ENCODE measurements at regions not wholly inside any gene's neighbourhood (a gene's known extent, or its start where the extent isn't known, plus 50 kb on each side); places are given as distances from the start of the nearest gene placed in this dataset.
"Not testable (repeated sequence)": the region's sequence is repeated elsewhere in the genome, so short reads cannot be mapped to it uniquely, and the experiment has no call there.

GRCh38 chr5:5738797-5739489 is 316.5 kb downstream of the ICE1 start:
- Histone ChIP-seq H4K20me1 (ENCODE audit: insufficient read depth) (no peaks in the 10 kb centered on the region), H3K4me3 (no peak overlapping the region), H3K27me3 (replicated peaks; ENCODE audit: insufficient read depth) (no peaks in the 10 kb centered on the region), H3F3A (ENCODE audit: insufficient read depth) (no peaks in the 10 kb centered on the region), H3K79me2 (ENCODE audit: insufficient read depth) (no peaks in the 10 kb centered on the region), H2AFZ (no peak overlapping the region), H3K27ac (no peak overlapping the region), H3K4me2 (ENCODE audit: unreplicated experiment) (no peak overlapping the region), H3K36me3 (ENCODE audit: low read depth) (no peaks in the 10 kb centered on the region), H3K9ac (no peak overlapping the region), H3K4me1 (ENCODE audit: insufficient read depth) (no peaks in the 10 kb centered on the region), H3K9me2 (ENCODE audit: insufficient read depth) (no peaks in the 10 kb centered on the region), H3K9me3 (ENCODE audit: low read depth) (no peaks in the 10 kb centered on the region)
- no peak for DNase-seq
- WGBS, 2 experiments (ENCODE audit: low coverage in 1 of 2, low lambda C conversion rate in 2 of 2, missing lambda C conversion rate in 2 of 2), result 2 to 8% methylated on average over 2 of the region's 2 CpGs
- no peak for TF ChIP-seq EZH2phosphoT487 (IDR thresholded peaks at IDR 0.05; ENCODE audit: insufficient read depth, low read depth)
- TF ChIP-seq EZH2 (IDR thresholded peaks at IDR 0.05; ENCODE audit: insufficient read depth, poor library complexity, severe bottlenecking), result no peak
- in situ Hi-C loops (cut with MboI), result no loop called here

DNA sequence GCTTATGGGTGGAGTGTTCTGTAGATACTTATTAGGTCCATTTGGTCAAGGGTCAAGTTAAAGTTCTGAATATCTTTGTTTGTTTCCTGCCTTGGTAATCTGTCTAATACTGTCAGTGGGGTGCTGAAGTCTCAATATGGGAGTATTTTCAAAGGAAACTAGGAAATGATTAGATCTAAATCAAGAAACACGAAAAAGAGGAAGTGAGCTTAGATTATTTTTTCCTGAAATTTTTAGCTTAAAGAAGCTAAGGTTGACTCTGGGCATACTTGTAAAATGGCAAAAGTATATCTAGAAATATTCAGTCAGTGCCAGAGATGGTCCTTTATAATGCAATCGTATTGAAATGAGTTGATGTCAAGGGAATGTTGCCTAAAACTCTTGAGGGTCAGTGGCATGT is 313.5 kb downstream of the ICE1 start:
- Histone ChIP-seq H3K9ac (no peak overlapping the region), H2AFZ (no peak overlapping the region), H3F3A (ENCODE audit: insufficient read depth) (no peaks in the 10 kb centered on the region), H3K36me3 (ENCODE audit: low read depth) (no peaks in the 10 kb centered on the region), H3K4me2 (ENCODE audit: unreplicated experiment) (no peak overlapping the region), H4K20me1 (ENCODE audit: insufficient read depth) (no peaks in the 10 kb centered on the region), H3K27ac (no peak overlapping the region), H3K4me3 (no peak overlapping the region), H3K27me3 (replicated peaks; ENCODE audit: insufficient read depth) (no peaks in the 10 kb centered on the region), H3K79me2 (ENCODE audit: insufficient read depth) (no peaks in the 10 kb centered on the region), H3K4me1 (ENCODE audit: insufficient read depth) (no peaks in the 10 kb centered on the region), H3K9me3 (ENCODE audit: low read depth) (no peaks in the 10 kb centered on the region), H3K9me2 (ENCODE audit: insufficient read depth) (no peaks in the 10 kb centered on the region)
- whole genome bisulfite sequencing, 2 experiments (ENCODE audit: low coverage in 1 of 2, low lambda C conversion rate in 2 of 2, missing lambda C conversion rate in 2 of 2), result 20 to 30% methylated on average over 2 of the region's 2 CpGs
- in situ Hi-C loops (cut with MboI), result no loop called here
- no peak for DNase-seq
- TF ChIP-seq EZH2 (IDR thresholded peaks at IDR 0.05; ENCODE audit: insufficient read depth, poor library complexity, severe bottlenecking), result no peak
- no peak for TF ChIP-seq EZH2phosphoT487 (IDR thresholded peaks at IDR 0.05; ENCODE audit: insufficient read depth, low read depth)

GRCh38 chr5:5733058-5733457 is 310.6 kb downstream of the ICE1 start:
- in situ Hi-C loops (cut with MboI); H3K79me2 ChIP-seq (ENCODE audit: insufficient read depth); H3K9me3 ChIP-seq (ENCODE audit: low read depth); H3K27ac ChIP-seq; H4K20me1 ChIP-seq (ENCODE audit: insufficient read depth); DNase-seq; H3K4me1 ChIP-seq (ENCODE audit: insufficient read depth); H3K27me3 ChIP-seq (replicated peaks; ENCODE audit: insufficient read depth); H3K4me3 ChIP-seq; H3K9ac ChIP-seq; H3K9me2 ChIP-seq (ENCODE audit: insufficient read depth); H2AFZ ChIP-seq; H3K36me3 ChIP-seq (ENCODE audit: low read depth); H3F3A ChIP-seq (ENCODE audit: insufficient read depth); H3K4me2 ChIP-seq (ENCODE audit: unreplicated experiment): not testable (repeated sequence)
- WGBS, 2 experiments (ENCODE audit: low coverage in 1 of 2, low lambda C conversion rate in 2 of 2, missing lambda C conversion rate in 2 of 2), result 9 to 12% methylated on average over 2 of the region's 2 CpGs

- H3K27ac ChIP-seq, result no peak overlapping the region
- H3K4me2 ChIP-seq (ENCODE audit: unreplicated experiment), result no peak overlapping the region
- no peaks in the 10 kb centered on the region for H3K79me2 ChIP-seq (ENCODE audit: insufficient read depth)
- H3K27me3 ChIP-seq (replicated peaks; ENCODE audit: insufficient read depth), result no peaks in the 10 kb centered on the region
- no peaks in the 10 kb centered on the region for H3K4me1 ChIP-seq (ENCODE audit: insufficient read depth)
- no peak overlapping the region for H3K9ac ChIP-seq
- DNase-seq, result no peak
- H4K20me1 ChIP-seq (ENCODE audit: insufficient read depth), result no peaks in the 10 kb centered on the region
- in situ Hi-C loops (cut with MboI), result no loop called here
- H3K4me3 ChIP-seq, result no peak overlapping the region
- no peaks in the 10 kb centered on the region for H3F3A ChIP-seq (ENCODE audit: insufficient read depth)
- H3K36me3 ChIP-seq (ENCODE audit: low read depth), result no peaks in the 10 kb centered on the region
- no peak overlapping the region for H2AFZ ChIP-seq
- H3K9me3 ChIP-seq (ENCODE audit: low read depth), result no peaks in the 10 kb centered on the region
- no peak for TF ChIP-seq EZH2phosphoT487 (IDR thresholded peaks at IDR 0.05; ENCODE audit: insufficient read depth, low read depth)
- no peak for TF ChIP-seq EZH2 (IDR thresholded peaks at IDR 0.05; ENCODE audit: insufficient read depth, poor library complexity, severe bottlenecking)
- no peaks in the 10 kb centered on the region for H3K9me2 ChIP-seq (ENCODE audit: insufficient read depth)
- 10 to 25% methylated on average over 6 of the region's 6 CpGs for WGBS, 2 experiments (ENCODE audit: low coverage in 1 of 2, low lambda C conversion rate in 2 of 2, missing lambda C conversion rate in 2 of 2)
Measured at GRCh38 chr5:5726401-5726800, 303.9 kb downstream of the ICE1 start.

GRCh38 chr5:5721881-5722280 is 299.4 kb downstream of the ICE1 start:
- TF ChIP-seq EZH2phosphoT487 (IDR thresholded peaks at IDR 0.05; ENCODE audit: insufficient read depth, low read depth), result no peak
- TF ChIP-seq EZH2 (IDR thresholded peaks at IDR 0.05; ENCODE audit: insufficient read depth, poor library complexity, severe bottlenecking), result no peak
- H3K9me3 ChIP-seq (ENCODE audit: low read depth), result no peaks in the 10 kb centered on the region
- 19 to 21% methylated on average over 3 of the region's 3 CpGs for WGBS, 2 experiments (ENCODE audit: low coverage in 1 of 2, low lambda C conversion rate in 2 of 2, missing lambda C conversion rate in 2 of 2)
- no peak overlapping the region for H3K4me2 ChIP-seq (ENCODE audit: unreplicated experiment)
- H3K9me2 ChIP-seq (ENCODE audit: insufficient read depth), result no peaks in the 10 kb centered on the region
- in situ Hi-C loops (cut with MboI), result no loop called here
- H3K4me3 ChIP-seq, result no peak overlapping the region
- no peak for DNase-seq
- H3K27ac ChIP-seq, result no peak overlapping the region
- no peaks in the 10 kb centered on the region for H3F3A ChIP-seq (ENCODE audit: insufficient read depth)
- H2AFZ ChIP-seq, result no peak overlapping the region
- no peak overlapping the region for H3K9ac ChIP-seq
- no peaks in the 10 kb centered on the region for H4K20me1 ChIP-seq (ENCODE audit: insufficient read depth)
- no peaks in the 10 kb centered on the region for H3K4me1 ChIP-seq (ENCODE audit: insufficient read depth)
- no peaks in the 10 kb centered on the region for H3K27me3 ChIP-seq (replicated peaks; ENCODE audit: insufficient read depth)
- no peaks in the 10 kb centered on the region for H3K36me3 ChIP-seq (ENCODE audit: low read depth)
- no peaks in the 10 kb centered on the region for H3K79me2 ChIP-seq (ENCODE audit: insufficient read depth)

All from GM23248 (cell line).